H9 (cell line): ENCODE measurements at regions not wholly inside any gene's neighbourhood (a gene's known extent, or its start where the extent isn't known, plus 50 kb on each side); places are given as distances from the start of the nearest gene placed in this dataset.

ENCODE experiments used
- DNase-seq: peaks from one replicate; pipeline ENCODE4 v3.0.0-alpha.2; 2017
- H2AFZ ChIP-seq: one replicate; pipeline ENCODE4 v1.6.1; 2013; ENCODE audit warnings: mild to moderate bottlenecking, low read length, control low read depth, moderate library complexity
- H2AK5ac ChIP-seq: 2 replicates; pipeline ENCODE4 v1.6.1; 2013; ENCODE audit warnings: low read length, control low read depth, mixed read lengths; ENCODE audit not compliant: insufficient read length
- H2BK120ac ChIP-seq: one replicate; pipeline ENCODE4 v1.6.1; 2013; ENCODE audit warnings: low read depth, mild to moderate bottlenecking, low read length, control low read depth, inconsistent platforms; ENCODE audit not compliant: poor library complexity, severe bottlenecking
- H2BK12ac ChIP-seq: 2 replicates; pipeline ENCODE4 v1.6.1; 2013; ENCODE audit warnings: low read length, control low read depth, mixed read lengths, low read depth; ENCODE audit not compliant: insufficient read length
- H2BK15ac ChIP-seq: 2 replicates; pipeline ENCODE4 v1.6.1; 2013; ENCODE audit warnings: low read depth, low read length, control low read depth
- H2BK20ac ChIP-seq: one replicate; pipeline ENCODE4 v1.6.1; 2013; ENCODE audit warnings: low read depth, mild to moderate bottlenecking, low read length, control low read depth, inconsistent platforms; ENCODE audit not compliant: poor library complexity, severe bottlenecking
- H2BK5ac ChIP-seq: 2 replicates; pipeline ENCODE4 v1.6.1; 2013; ENCODE audit warnings: low read length, control low read depth, mixed read lengths; ENCODE audit not compliant: insufficient read length
- H3K14ac ChIP-seq: 2 replicates; pipeline ENCODE4 v1.6.1; 2013; ENCODE audit warnings: low read length, control low read depth; ENCODE audit not compliant: insufficient read depth
- H3K18ac ChIP-seq: 2 replicates; pipeline ENCODE4 v1.6.1; 2013; ENCODE audit warnings: low read depth, mild to moderate bottlenecking, mixed read lengths, low read length, control low read depth; ENCODE audit not compliant: insufficient read length
- H3K23ac ChIP-seq: 2 replicates; pipeline ENCODE4 v1.6.1; 2013; ENCODE audit warnings: low read length, control low read depth, mixed read lengths, low read depth; ENCODE audit not compliant: insufficient read length
- H3K23me2 ChIP-seq: 2 replicates; pipeline ENCODE4 v1.6.1; 2013; ENCODE audit warnings: low read depth, mild to moderate bottlenecking, mixed read lengths, low read length, control low read depth; ENCODE audit not compliant: insufficient read length, poor library complexity, severe bottlenecking
- H3K27ac ChIP-seq: 2 replicates; pipeline ENCODE4 v1.5.1; 2013; ENCODE audit warnings: low read length, control low read depth, mixed read lengths, low read depth; ENCODE audit not compliant: insufficient read length
- H3K27me3 ChIP-seq: 2 replicates; pipeline ENCODE4 v1.6.1; 2013; ENCODE audit warnings: low read length, control low read depth, inconsistent platforms; ENCODE audit not compliant: insufficient read depth
- H3K4ac ChIP-seq: 2 replicates; pipeline ENCODE4 v1.6.1; 2013; ENCODE audit warnings: low read depth, mild to moderate bottlenecking, control low read depth, inconsistent platforms, low read length, moderate library complexity
- H3K4me1 ChIP-seq: 2 replicates; pipeline ENCODE4 v1.6.1; 2013; ENCODE audit warnings: low read length, control low read depth, inconsistent platforms; ENCODE audit not compliant: insufficient read depth
- H3K4me2 ChIP-seq: 2 replicates; pipeline ENCODE4 v1.6.1; 2013; ENCODE audit warnings: low read length, control low read depth, mixed read lengths; ENCODE audit not compliant: insufficient read length, insufficient read depth
- H3K56ac ChIP-seq: 2 replicates; pipeline ENCODE4 v1.6.1; 2013; ENCODE audit warnings: low read depth, mild to moderate bottlenecking, mixed read lengths, low read length, control low read depth; ENCODE audit not compliant: insufficient read length
- H3K79me1 ChIP-seq: 2 replicates; pipeline ENCODE4 v1.6.1; 2013; ENCODE audit warnings: low read depth, mild to moderate bottlenecking, moderate library complexity, low read length, control low read depth, inconsistent platforms; ENCODE audit not compliant: insufficient read depth, poor library complexity, severe bottlenecking
- H3K79me2 ChIP-seq: 2 replicates; pipeline ENCODE4 v1.6.1; 2013; ENCODE audit warnings: low read length, control low read depth, inconsistent platforms; ENCODE audit not compliant: insufficient read depth
- H3K9ac ChIP-seq: 2 replicates; pipeline ENCODE4 v1.6.1; 2013; ENCODE audit warnings: low read length, control low read depth, mixed read lengths; ENCODE audit not compliant: insufficient read length; ENCODE audit errors: extremely low read depth
- H3K9me3 ChIP-seq: one replicate; pipeline ENCODE4 v1.6.1; 2013; ENCODE audit warnings: low read depth, low read length, inconsistent platforms; ENCODE audit not compliant: control insufficient read depth
- H3T11ph ChIP-seq: one replicate; pipeline ENCODE4 v1.6.1; 2013; ENCODE audit warnings: mild to moderate bottlenecking, low read length, control low read depth, inconsistent platforms
- H4K20me1 ChIP-seq: one replicate; pipeline ENCODE4 v1.6.1; 2013; ENCODE audit not compliant: control insufficient read depth, insufficient read length, insufficient read depth
- H4K5ac ChIP-seq: 2 replicates; pipeline ENCODE4 v1.6.1; 2013; ENCODE audit warnings: low read depth, mild to moderate bottlenecking, mixed read lengths, low read length, control low read depth; ENCODE audit not compliant: insufficient read length
- H4K8ac ChIP-seq: replicated peaks from 2 replicates; pipeline ENCODE4 v1.6.1; 2013; ENCODE audit warnings: low read length, control low read depth, mixed read lengths, low read depth; ENCODE audit not compliant: insufficient read length
- H4K91ac ChIP-seq: 2 replicates; pipeline ENCODE4 v1.6.1; 2013; ENCODE audit warnings: low read depth, mild to moderate bottlenecking, moderate library complexity, mixed read lengths, low read length, control low read depth; ENCODE audit not compliant: insufficient read length
- H3K27ac Mint-ChIP-seq, 3 experiments: 2 replicates in 2 of 3; 3 replicates in 1 of 3; pipeline ENCODE4 v1.8.0; 2020 to 2021; ENCODE audit warnings: mixed read lengths in 3 of 3, mild to moderate bottlenecking in 1 of 3, moderate library complexity in 1 of 3
- H3K27me3 Mint-ChIP-seq: 2 replicates; pipeline ENCODE4 v1.8.0; 2021; ENCODE audit warnings: low read depth, mild to moderate bottlenecking, moderate library complexity, mixed read lengths
- H3K36me3 Mint-ChIP-seq, 3 experiments: 2 replicates in 2 of 3; 3 replicates in 1 of 3; pipeline ENCODE4 v1.8.0; 2020 to 2021; ENCODE audit warnings: low read depth in 3 of 3, mixed read lengths in 3 of 3; ENCODE audit not compliant: insufficient read depth in 1 of 3
- H3K4me1 Mint-ChIP-seq, 2 experiments: 2 replicates each; pipeline ENCODE4 v1.8.0; 2020; ENCODE audit warnings: mixed read lengths in 2 of 2
- H3K4me3 Mint-ChIP-seq, 2 experiments: 2 replicates in 1 of 2; 3 replicates in 1 of 2; pipeline ENCODE4 v1.8.0; 2020 to 2021; ENCODE audit warnings: mild to moderate bottlenecking in 2 of 2, mixed read lengths in 2 of 2, moderate library complexity in 1 of 2
- H3K9me3 Mint-ChIP-seq, 2 experiments: 2 replicates in 1 of 2; 3 replicates in 1 of 2; pipeline ENCODE4 v1.8.0; 2020; ENCODE audit warnings: mild to moderate bottlenecking in 2 of 2, mixed read lengths in 2 of 2, moderate library complexity in 1 of 2
- CTCF ChIP-seq: fragments of 200-600 bp; sonication (generic); conservative IDR thresholded peaks from 3 replicates; pipeline ENCODE4 v1.8.0; 2021; ENCODE audit warnings: antibody characterized with exemption, mild to moderate bottlenecking
- WGBS: extraction: QIAGEN DNeasy Blood & Tissue Kit; methylation state at CpG from one replicate; pipeline ENCODE4 v1.1.7; 2013; ENCODE audit warnings: missing lambda C conversion rate, low lambda C conversion rate, mixed read lengths; ENCODE audit not compliant: insufficient read length; ENCODE audit errors: extremely low coverage; 5-methylcytosine and 5-hydroxymethylcytosine counted together

GRCh38 chr10:127815147-127815546, 77.6 kb downstream of the CLRN3 start:
- no peak overlapping the region for H2BK15ac ChIP-seq
- H3K23ac ChIP-seq = no peak overlapping the region
- no peak overlapping the region for H2BK20ac ChIP-seq
- no peak overlapping the region for H3K27ac ChIP-seq
- H3K79me2 ChIP-seq = no peaks in the 10 kb centered on the region
- H3K4me2 ChIP-seq = no peak overlapping the region
- no peak overlapping the region for H3K27ac Mint-ChIP-seq
- H4K91ac ChIP-seq = no peak overlapping the region
- H3K4me3 Mint-ChIP-seq = no peak overlapping the region; a peak in 1 of 5 replicates
- peaks cover 0 to 3% of the 10 kb centered on the region in 2 experiments; a peak in 1 of 5 replicates for H3K9me3 Mint-ChIP-seq
- no peak overlapping the region for H2BK12ac ChIP-seq
- H3K4me1 ChIP-seq = no peaks in the 10 kb centered on the region
- peak; percentile 58 for TF ChIP-seq CTCF
- H3K4me1 Mint-ChIP-seq = no peaks in the 10 kb centered on the region
- no peak overlapping the region for H2AK5ac ChIP-seq
- no peaks in the 10 kb centered on the region for H4K20me1 ChIP-seq
- H3K18ac ChIP-seq = no peak overlapping the region
- no peak for DNase-seq
- H3K9me3 ChIP-seq = no peaks in the 10 kb centered on the region
- no peak overlapping the region for H2BK5ac ChIP-seq
- no peaks in the 10 kb centered on the region for H3K23me2 ChIP-seq
- no peak overlapping the region for H3K9ac ChIP-seq
- no peak overlapping the region for H3K14ac ChIP-seq
- no peak overlapping the region for H2BK120ac ChIP-seq
- H4K5ac ChIP-seq = peak overlapping the region; percentile 2
- H3T11ph ChIP-seq = no peak overlapping the region
- H4K8ac ChIP-seq = no peak overlapping the region
- no peaks in the 10 kb centered on the region for H3K36me3 Mint-ChIP-seq
- no peak overlapping the region for H3K56ac ChIP-seq
- H3K79me1 ChIP-seq = no peaks in the 10 kb centered on the region
- no peaks in the 10 kb centered on the region for H3K27me3 ChIP-seq
- no CpG with 5 or more reads among the region's 5 CpGs for WGBS
- peaks cover 4% of the 10 kb centered on the region for H3K27me3 Mint-ChIP-seq
- no peak overlapping the region for H2AFZ ChIP-seq
- H3K4ac ChIP-seq = no peak overlapping the region
